ENCODE measurements at regions not wholly inside any gene's neighbourhood (a gene's known extent, or its start where the extent isn't known, plus 50 kb on each side); places are given as distances from the start of the nearest gene placed in this dataset.
"Not testable (repeated sequence)": the region's sequence is repeated elsewhere in the genome, so short reads cannot be mapped to it uniquely, and the experiment has no call there.

- no peak for DNase-seq
Observed at GRCh38 chr2:39996653-39997080, 217.6 kb upstream of the THUMPD2 start.

- no peak for DNase-seq
Observed at GRCh38 chr2:39995005-39995737, 216.1 kb upstream of the THUMPD2 start.

- DNase-seq, result no peak
Observed at GRCh38 chr2:39994151-39994550, 215.1 kb upstream of the THUMPD2 start.

GRCh38 chr2:39991298-39991697 is 212.2 kb upstream of the THUMPD2 start:
- no peak for DNase-seq

- no peak for DNase-seq
Observed at GRCh38 chr2:39990335-39990900, 211.4 kb upstream of the THUMPD2 start.

- no peak for DNase-seq
Observed at GRCh38 chr2:39989888-39990287, 210.8 kb upstream of the THUMPD2 start.

GRCh38 chr2:39981883-39982311 is 202.8 kb upstream of the THUMPD2 start:
- no peak for DNase-seq

GRCh38 chr2:39975476-39976020 is 196.5 kb upstream of the THUMPD2 start:
- DNase-seq, result no peak

GRCh38 chr2:39968037-39968436 is 189.0 kb upstream of the THUMPD2 start:
- no peak for DNase-seq

- not testable (repeated sequence) for DNase-seq
Observed at GRCh38 chr2:39960681-39961080, 181.6 kb upstream of the THUMPD2 start.

GRCh38 chr2:39954346-39954745 is 175.3 kb upstream of the THUMPD2 start:
- no peak for DNase-seq

- no peak for DNase-seq
Observed at GRCh38 chr2:39949131-39949530, 170.1 kb upstream of the THUMPD2 start.

- DNase-seq, result no peak
Observed at GRCh38 chr2:39948016-39948719, 169.1 kb upstream of the THUMPD2 start.

GRCh38 chr2:39947294-39948015 is 168.4 kb upstream of the THUMPD2 start:
- DNase-seq, result no peak

- DNase-seq, result no peak
Observed at GRCh38 chr2:39942950-39943349, 163.9 kb upstream of the THUMPD2 start.

- no peak for DNase-seq
Observed at GRCh38 chr2:39938035-39938835, 159.2 kb upstream of the THUMPD2 start.

- DNase-seq, result no peak
Observed at GRCh38 chr2:39937621-39938020, 158.6 kb upstream of the THUMPD2 start.

GRCh38 chr2:39934851-39935250 is 155.8 kb upstream of the THUMPD2 start:
- no peak for DNase-seq

- DNase-seq, result no peak
Observed at GRCh38 chr2:39933196-39933595, 154.1 kb upstream of the THUMPD2 start.

- no peak for DNase-seq
Observed at GRCh38 chr2:39932198-39932597, 153.1 kb upstream of the THUMPD2 start.

- no peak for DNase-seq
Observed at GRCh38 chr2:39930175-39930917, 151.3 kb upstream of the THUMPD2 start.

All from left kidney (tissue), 1 donor.